OCI-LY7 (cell line): ENCODE measurements at regions not wholly inside any gene's neighbourhood (a gene's known extent, or its start where the extent isn't known, plus 50 kb on each side); places are given as distances from the start of the nearest gene placed in this dataset.

ENCODE experiments used
- BruUV-seq: library from RNA; stranded (reverse); fragments of 400-500 nt; replicated peaks from 2 replicates; lab custom pipeline; 2021; lab: Mats Ljungman, UMichigan
- CTCF ChIA-PET: fragments of 300-600 bp; sonication (Branson Sonifier 250); formaldehyde crosslinking; loops from one replicate; lab custom pipeline; 2022; ENCODE audit warnings: antibody characterized with exemption; ENCODE audit not compliant: unreplicated experiment; lab: Charles Lee
- POLR2A ChIA-PET: fragments of 300-600 bp; sonication (Branson Sonifier 250); formaldehyde crosslinking; loops from one replicate; lab custom pipeline; 2022; ENCODE audit warnings: antibody characterized with exemption; lab: Charles Lee
- DNase-seq: peaks from one replicate; pipeline ENCODE4 v3.0.0-alpha.2; 2015; ENCODE audit warnings: low spot score
- H2AFZ ChIP-seq: fragments of 200-600 bp; sonication (generic), shearing (Covaris generic); 2 replicates; pipeline ENCODE4 v1.6.1; 2014; ENCODE audit warnings: mild to moderate bottlenecking, antibody characterized with exemption, low read length, moderate library complexity
- H3K27ac ChIP-seq: fragments of 200-600 bp; sonication (generic); 2 replicates; pipeline ENCODE4 v1.5.1; 2014; ENCODE audit warnings: mixed run types, low read depth, mild to moderate bottlenecking, moderate library complexity, low read length, inconsistent platforms; ENCODE audit not compliant: poor library complexity, severe bottlenecking
- H3K36me3 ChIP-seq: fragments of 200-600 bp; sonication (generic); 2 replicates; pipeline ENCODE4 v1.6.1; 2014; ENCODE audit warnings: mild to moderate bottlenecking, antibody characterized with exemption, low read length, moderate library complexity, mixed read lengths; ENCODE audit not compliant: insufficient read depth
- H3K4me1 ChIP-seq: fragments of 200-600 bp; sonication (generic); 2 replicates; pipeline ENCODE4 v1.5.1; 2014; ENCODE audit warnings: mild to moderate bottlenecking, low read length; ENCODE audit not compliant: insufficient read depth, poor library complexity, severe bottlenecking
- H3K4me2 ChIP-seq: fragments of 200-600 bp; sonication (generic); 2 replicates; pipeline ENCODE4 v1.6.1; 2014; ENCODE audit warnings: mild to moderate bottlenecking, low read length
- H3K4me3 ChIP-seq: fragments of 200-600 bp; sonication (generic); 2 replicates; pipeline ENCODE4 v1.5.1; 2014; ENCODE audit warnings: mild to moderate bottlenecking, low read depth, low read length; ENCODE audit not compliant: poor library complexity, severe bottlenecking
- H3K79me2 ChIP-seq: fragments of 200-600 bp; sonication (generic); 2 replicates; pipeline ENCODE4 v1.6.1; 2016; ENCODE audit warnings: low read depth, mild to moderate bottlenecking, low read length, moderate library complexity, mixed read lengths; ENCODE audit not compliant: insufficient read depth
- H3K9me2 ChIP-seq: fragments of 200-600 bp; sonication (generic); 2 replicates; pipeline ENCODE4 v1.6.1; 2016; ENCODE audit warnings: mild to moderate bottlenecking, low read length, mixed read lengths; ENCODE audit not compliant: insufficient read depth
- H3K9me3 ChIP-seq: fragments of 200-600 bp; sonication (generic); 2 replicates; pipeline ENCODE4 v1.6.1; 2014; ENCODE audit warnings: mild to moderate bottlenecking, mixed run types, low read length, mixed read lengths
- H4K20me1 ChIP-seq: fragments of 200-600 bp; sonication (generic); 2 replicates; pipeline ENCODE4 v1.6.1; 2014; ENCODE audit warnings: mild to moderate bottlenecking, antibody characterized with exemption, low read length, moderate library complexity, mixed read lengths; ENCODE audit not compliant: insufficient read depth
- CTCF ChIP-seq: fragments of 200-600 bp; sonication (generic); conservative IDR thresholded peaks from 2 replicates; pipeline ENCODE4 v1.5.1; 2014; ENCODE audit warnings: mild to moderate bottlenecking, antibody characterized with exemption, low read length, moderate library complexity, mixed read lengths
- EZH2phosphoT487 ChIP-seq: fragments of 200-600 bp; sonication (generic); IDR thresholded peaks from 2 replicates; pipeline ENCODE4 v1.6.1; 2018; ENCODE audit warnings: low read depth, borderline replicate concordance, mild to moderate bottlenecking, mixed run types, antibody characterized with exemption, low read length, moderate library complexity, mixed read lengths
- intact Hi-C: fragments of 100-400 bp; cut with micrococcal nuclease; formaldehyde crosslinking; loops from one replicate; pipeline ENCODE4 v1.10.0; 2022; ENCODE audit not compliant: unreplicated experiment

DNA sequence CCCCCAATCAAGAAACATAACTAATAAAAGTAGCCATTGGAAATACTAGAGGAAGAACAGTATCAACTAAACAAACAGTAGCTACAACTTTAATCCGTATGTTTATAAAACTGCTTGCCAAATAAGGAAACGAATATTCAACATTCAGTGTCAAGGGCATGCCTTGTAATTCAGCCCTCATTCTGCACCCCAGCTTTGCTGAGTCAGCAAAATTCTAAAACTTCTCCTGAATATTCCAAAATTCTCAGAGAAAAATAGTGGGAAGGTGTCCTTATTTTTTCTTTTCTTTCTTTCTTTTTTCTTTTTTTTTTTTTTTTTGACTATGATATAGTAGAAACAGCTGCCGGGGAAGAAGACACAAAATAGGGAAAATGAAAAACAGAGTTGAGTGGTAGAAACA is 344.8 kb upstream of the MAGEC2 start:
- Histone ChIP-seq H3K27ac (no peak overlapping the region), H3K9me3 (no peaks in the 10 kb centered on the region), H3K36me3 (no peaks in the 10 kb centered on the region), H4K20me1 (no peaks in the 10 kb centered on the region), H3K79me2 (no peaks in the 10 kb centered on the region), H3K4me2 (no peak overlapping the region), H3K4me3 (no peak overlapping the region), H2AFZ (no peak overlapping the region), H3K4me1 (no peaks in the 10 kb centered on the region), H3K9me2 (no peaks in the 10 kb centered on the region)
- ChIA-PET POLR2A (interaction anchor here (0.6 kb wide), 1 partner anchor 63 kb away, joined by 3 read pairs; no protein-coding TSS in a partner anchor), CTCF (no interaction called here)
- no TSS peak for BruUV-seq
- TF ChIP-seq EZH2phosphoT487 (no peak), CTCF (no peak)
- no peak for DNase-seq
- intact Hi-C loops, result no loop called here

GRCh38 chrX:142505839-142506238 is 300.7 kb upstream of the MAGEC2 start:
- DNase-seq, result no peak
- BruUV-seq, result no TSS peak
- H3K36me3 ChIP-seq, result no peaks in the 10 kb centered on the region
- H3K79me2 ChIP-seq, result no peaks in the 10 kb centered on the region
- no peak overlapping the region for H2AFZ ChIP-seq
- H3K4me3 ChIP-seq, result no peak overlapping the region
- POLR2A ChIA-PET, result no interaction called here
- no peaks in the 10 kb centered on the region for H3K9me2 ChIP-seq
- intact Hi-C loops, result no loop called here
- H4K20me1 ChIP-seq, result no peaks in the 10 kb centered on the region
- CTCF ChIA-PET, result no interaction called here
- H3K9me3 ChIP-seq, result no peaks in the 10 kb centered on the region
- TF ChIP-seq EZH2phosphoT487 (no peak), CTCF (no peak)
- H3K4me1 ChIP-seq, result no peaks in the 10 kb centered on the region
- H3K27ac ChIP-seq, result no peak overlapping the region
- no peak overlapping the region for H3K4me2 ChIP-seq

DNA sequence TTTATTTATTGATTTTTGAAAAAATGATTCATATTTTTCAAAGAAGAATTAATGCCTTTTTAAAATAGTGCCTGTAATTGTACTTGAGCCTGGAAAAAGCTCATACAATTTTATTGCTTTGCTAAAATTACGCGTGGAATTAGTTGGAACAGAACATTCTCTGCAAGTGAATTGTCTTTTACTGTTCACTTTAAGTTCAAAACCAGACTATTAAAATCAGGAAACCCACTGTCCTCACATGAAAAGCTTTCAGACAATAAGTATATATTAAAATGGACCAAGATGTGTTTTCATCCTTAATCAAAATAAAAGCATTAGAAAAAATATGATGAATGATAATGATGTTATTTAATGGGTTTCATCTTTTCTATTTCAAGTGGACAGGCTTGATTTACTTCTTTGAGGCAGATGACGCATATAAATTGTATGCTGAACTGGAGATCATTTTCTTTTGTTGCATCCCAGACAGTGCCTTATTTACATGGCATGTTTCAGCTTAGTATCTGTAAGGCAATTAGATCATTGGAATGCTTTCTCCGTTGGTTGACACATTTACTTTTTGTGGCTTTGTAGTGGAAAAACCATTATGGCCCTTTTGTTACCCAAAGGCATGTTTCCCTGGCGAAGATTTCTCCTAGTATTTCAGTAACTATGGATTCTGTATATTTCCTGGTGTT is 299.0 kb upstream of the MAGEC2 start:
- H4K20me1 ChIP-seq, result no peaks in the 10 kb centered on the region
- intact Hi-C loops, result no loop called here
- CTCF ChIA-PET, result no interaction called here
- H2AFZ ChIP-seq, result no peak overlapping the region
- POLR2A ChIA-PET, result no interaction called here
- no peak for TF ChIP-seq EZH2phosphoT487
- no peak for TF ChIP-seq CTCF
- DNase-seq, result no peak
- H3K36me3 ChIP-seq, result no peaks in the 10 kb centered on the region
- BruUV-seq, result no TSS peak
- H3K4me1 ChIP-seq, result no peaks in the 10 kb centered on the region
- H3K4me3 ChIP-seq, result no peak overlapping the region
- no peaks in the 10 kb centered on the region for H3K9me3 ChIP-seq
- H3K9me2 ChIP-seq, result no peaks in the 10 kb centered on the region
- H3K27ac ChIP-seq, result no peak overlapping the region
- no peak overlapping the region for H3K4me2 ChIP-seq
- H3K79me2 ChIP-seq, result no peaks in the 10 kb centered on the region
